HG02884 (cell line): ENCODE measurements at regions not wholly inside any gene's neighbourhood (a gene's known extent, or its start where the extent isn't known, plus 50 kb on each side); places are given as distances from the start of the nearest gene placed in this dataset.

Source experiments
- ATAC-seq: cut with Tn5 transposase; IDR thresholded peaks from one replicate; pipeline ENCODE4 v1.9.1; 2021; ENCODE audit warnings: mild to moderate bottlenecking, moderate library complexity; ENCODE audit not compliant: unreplicated experiment

- no peak for ATAC-seq
Observed at GRCh38 chr2:167537743-167538142, 649.5 kb downstream of the XIRP2 start.

GRCh38 chr2:167534443-167534842 lies 646.2 kb downstream of the XIRP2 start:
- ATAC-seq, result no peak

- no peak for ATAC-seq
Observed at GRCh38 chr2:167524786-167525185, 636.5 kb downstream of the XIRP2 start.

- no peak for ATAC-seq
Observed at GRCh38 chr2:167510071-167510759, 621.9 kb downstream of the XIRP2 start.

- ATAC-seq, result no peak
Observed at GRCh38 chr2:167509586-167509985, 621.3 kb downstream of the XIRP2 start.

- ATAC-seq, result no peak
Observed at GRCh38 chr2:167508709-167509108, 620.4 kb downstream of the XIRP2 start.

GRCh38 chr2:167506395-167506794 lies 618.1 kb downstream of the XIRP2 start:
- no peak for ATAC-seq

- no peak for ATAC-seq
Observed at GRCh38 chr2:167504695-167505094, 616.4 kb downstream of the XIRP2 start.

- no peak for ATAC-seq
Observed at GRCh38 chr2:167504061-167504460, 615.8 kb downstream of the XIRP2 start.

GRCh38 chr2:167501618-167502017 lies 613.3 kb downstream of the XIRP2 start:
- no peak for ATAC-seq

GRCh38 chr2:167493862-167494261 lies 605.6 kb downstream of the XIRP2 start:
- no peak for ATAC-seq

GRCh38 chr2:167492486-167492885 lies 604.2 kb downstream of the XIRP2 start:
- ATAC-seq, result no peak

GRCh38 chr2:167491788-167492187 lies 603.5 kb downstream of the XIRP2 start:
- ATAC-seq, result no peak

- ATAC-seq, result no peak
Observed at GRCh38 chr2:167490455-167490854, 602.2 kb downstream of the XIRP2 start.

GRCh38 chr2:167489325-167489724 lies 601.0 kb downstream of the XIRP2 start:
- no peak for ATAC-seq

GRCh38 chr2:167487728-167488127 lies 599.4 kb downstream of the XIRP2 start:
- no peak for ATAC-seq

- ATAC-seq, result no peak
Observed at GRCh38 chr2:167484875-167485274, 596.6 kb downstream of the XIRP2 start.

- no peak for ATAC-seq
Observed at GRCh38 chr2:167480986-167481309, 592.7 kb downstream of the XIRP2 start.

- no peak for ATAC-seq
Observed at GRCh38 chr2:167480232-167480985, 592.1 kb downstream of the XIRP2 start.

GRCh38 chr2:167478196-167478595 lies 589.9 kb downstream of the XIRP2 start:
- ATAC-seq, result no peak

GRCh38 chr2:167475791-167476190 lies 587.5 kb downstream of the XIRP2 start:
- ATAC-seq, result no peak

GRCh38 chr2:167471734-167472133 lies 583.5 kb downstream of the XIRP2 start:
- no peak for ATAC-seq

GRCh38 chr2:167471332-167471731 lies 583.1 kb downstream of the XIRP2 start:
- no peak for ATAC-seq
